Panc1 (cell line): ENCODE measurements at regions not wholly inside any gene's neighbourhood (a gene's known extent, or its start where the extent isn't known, plus 50 kb on each side); places are given as distances from the start of the nearest gene placed in this dataset.

Source experiments
- ATAC-seq: fragments of 200-7000 bp; cut with Tn5 transposase; 2 replicates; pipeline ENCODE4 v1.9.1; 2020; ENCODE audit warnings: mild to moderate bottlenecking, moderate library complexity
- BruUV-seq: library from RNA; stranded (reverse); fragments of 400-500 nt; replicated peaks from 2 replicates; lab custom pipeline; 2021; lab: Mats Ljungman, UMichigan
- CTCF ChIA-PET: fragments of 300-600 bp; sonication (Branson Sonifier 250); formaldehyde crosslinking; loops from one replicate; lab custom pipeline; 2022; ENCODE audit warnings: antibody characterized with exemption; lab: Charles Lee
- POLR2A ChIA-PET: fragments of 300-600 bp; sonication (Branson Sonifier 250); formaldehyde crosslinking; loops from one replicate; lab custom pipeline; 2022; ENCODE audit warnings: antibody characterized with exemption; lab: Charles Lee
- DNase-seq: peaks from one replicate; pipeline ENCODE4 v3.0.0-alpha.2; 2010; ENCODE audit warnings: low read depth, low spot score
- H3K27ac ChIP-seq: 2 replicates; pipeline ENCODE4 v1.5.1; 2011; ENCODE audit warnings: mild to moderate bottlenecking, low read length, inconsistent platforms
- H3K27me3 ChIP-seq: fragments of 200-500 bp; sonication (Bioruptor generic); 2 replicates; pipeline ENCODE4 v1.6.0; 2014; ENCODE audit warnings: low read length, inconsistent platforms; ENCODE audit not compliant: control insufficient read depth, insufficient read depth
- H3K36me3 ChIP-seq: fragments of 200-500 bp; sonication (Bioruptor generic); 2 replicates; pipeline ENCODE4 v1.5.1; 2014; ENCODE audit warnings: inconsistent platforms, mild to moderate bottlenecking, low read length, moderate library complexity; ENCODE audit not compliant: control insufficient read depth, insufficient read depth
- H3K4me1 ChIP-seq: 2 replicates; pipeline ENCODE4 v1.5.1; 2011; ENCODE audit warnings: inconsistent platforms, mild to moderate bottlenecking, low read length, moderate library complexity; ENCODE audit not compliant: control insufficient read depth, insufficient read depth
- H3K4me3 ChIP-seq, 2 experiments: 2 replicates each; pipeline ENCODE4 v1.5.1; 2011 to 2012; ENCODE audit warnings: low read depth in 2 of 2, low read length in 2 of 2, mild to moderate bottlenecking in 2 of 2, inconsistent platforms in 1 of 2, moderate library complexity in 1 of 2
- H3K9me3 ChIP-seq: fragments of 200-500 bp; sonication (Bioruptor generic); 2 replicates; pipeline ENCODE4 v1.5.1; 2014; ENCODE audit warnings: low read depth, mild to moderate bottlenecking, inconsistent platforms, low read length, moderate library complexity; ENCODE audit not compliant: control insufficient read depth, insufficient read depth
- CTCF ChIP-seq: fragments of 450-650 bp; IDR thresholded peaks from 2 replicates; pipeline ENCODE4 v1.5.1; 2017; ENCODE audit warnings: mild to moderate bottlenecking
- POLR2AphosphoS5 ChIP-seq: IDR thresholded peaks from 2 replicates; pipeline ENCODE4 v1.6.1; 2012; ENCODE audit warnings: mild to moderate bottlenecking, low read depth, low read length, moderate library complexity
- REST ChIP-seq, 2 experiments: IDR thresholded peaks; 2 replicates each; pipeline ENCODE4 v1.6.1; 2011 to 2012; ENCODE audit warnings: low read depth in 2 of 2, control low read depth in 1 of 2, low read length in 1 of 2, mild to moderate bottlenecking in 1 of 2, moderate library complexity in 1 of 2; ENCODE audit not compliant: insufficient read depth in 1 of 2
- SIN3A ChIP-seq: IDR thresholded peaks from 2 replicates; pipeline ENCODE4 v1.6.1; 2012; ENCODE audit warnings: low read depth, mild to moderate bottlenecking, low read length, moderate library complexity, borderline replicate concordance; ENCODE audit not compliant: insufficient read depth
- TCF7L2 ChIP-seq: IDR thresholded peaks from 2 replicates; pipeline ENCODE4 v1.6.1; 2011; ENCODE audit warnings: mild to moderate bottlenecking, low read depth, low read length, inconsistent platforms
- in situ Hi-C: cut with HindIII; loops from 2 replicates; pipeline ENCODE4 v1.10.0; 2016; ENCODE audit warnings: low sequenced_read_pairs, low pct_unique_long_range_greater_than_20kb
- intact Hi-C: fragments of 100-400 bp; cut with micrococcal nuclease; formaldehyde crosslinking; loops from one replicate; pipeline ENCODE4 v1.10.0; 2022; ENCODE audit not compliant: unreplicated experiment

GRCh38 chr15:93965304-93965908, 266.0 kb upstream of the MCTP2 start:
- POLR2A ChIA-PET: no interaction called here

GRCh38 chr15:93954985-93955571, 276.3 kb upstream of the MCTP2 start:
- DNase-seq (no peak), ATAC-seq (no peak)
- in situ Hi-C loops: no loop called here
- ChIA-PET POLR2A (no interaction called here), CTCF (no interaction called here)
- no TSS peak for BruUV-seq
- H3K36me3 ChIP-seq: no peaks in the 10 kb centered on the region
- TF ChIP-seq POLR2AphosphoS5 (no peak), REST (IDR thresholded peaks at IDR 0.05; ENCODE audit: insufficient read depth in 1 of 2, low read depth in 2 of 2, low read length in 1 of 2) (no peak), SIN3A (no peak), TCF7L2 (no peak), CTCF (no peak)
- H3K27me3 ChIP-seq: no peaks in the 10 kb centered on the region
- H3K27ac ChIP-seq: no peak overlapping the region
- intact Hi-C loops: no loop called here
- no peak overlapping the region for H3K4me3 ChIP-seq
- H3K9me3 ChIP-seq: no peaks in the 10 kb centered on the region
- no peaks in the 10 kb centered on the region for H3K4me1 ChIP-seq

More at GRCh38 chr15:93965304-93965908, 266.0 kb upstream of the MCTP2 start:
- DNase-seq (no peak), ATAC-seq (no peak)
- Histone ChIP-seq H3K27ac (no peak overlapping the region), H3K27me3 (no peaks in the 10 kb centered on the region), H3K9me3 (no peaks in the 10 kb centered on the region), H3K4me3 (no peak overlapping the region), H3K36me3 (no peaks in the 10 kb centered on the region), H3K4me1 (no peaks in the 10 kb centered on the region)
- in situ Hi-C loops (no loop called here), intact Hi-C loops (no loop called here)
- TF ChIP-seq REST (IDR thresholded peaks at IDR 0.05; ENCODE audit: insufficient read depth in 1 of 2, low read depth in 2 of 2, low read length in 1 of 2): no peak
- TF ChIP-seq SIN3A: no peak
- CTCF ChIA-PET: no interaction called here
- no TSS peak for BruUV-seq
